OCI-LY7 (cell line): ENCODE measurements at regions not wholly inside any gene's neighbourhood (a gene's known extent, or its start where the extent isn't known, plus 50 kb on each side); places are given as distances from the start of the nearest gene placed in this dataset.
A peak's percentile ranks its signal among the peaks of the same experiment; 100 is the strongest.
"Not testable (repeated sequence)": the region's sequence is repeated elsewhere in the genome, so short reads cannot be mapped to it uniquely, and the experiment has no call there.

Experiments
- BruUV-seq: library from RNA; stranded (reverse); fragments of 400-500 nt; replicated peaks from 2 replicates; lab custom pipeline; 2021; lab: Mats Ljungman, UMichigan
- CTCF ChIA-PET: fragments of 300-600 bp; sonication (Branson Sonifier 250); formaldehyde crosslinking; loops from one replicate; lab custom pipeline; 2022; ENCODE audit warnings: antibody characterized with exemption; ENCODE audit not compliant: unreplicated experiment; lab: Charles Lee
- POLR2A ChIA-PET: fragments of 300-600 bp; sonication (Branson Sonifier 250); formaldehyde crosslinking; loops from one replicate; lab custom pipeline; 2022; ENCODE audit warnings: antibody characterized with exemption; lab: Charles Lee
- DNase-seq: peaks from one replicate; pipeline ENCODE4 v3.0.0-alpha.2; 2015; ENCODE audit warnings: low spot score
- H2AFZ ChIP-seq: fragments of 200-600 bp; sonication (generic), shearing (Covaris generic); 2 replicates; pipeline ENCODE4 v1.6.1; 2014; ENCODE audit warnings: mild to moderate bottlenecking, antibody characterized with exemption, low read length, moderate library complexity
- H3K27ac ChIP-seq: fragments of 200-600 bp; sonication (generic); 2 replicates; pipeline ENCODE4 v1.5.1; 2014; ENCODE audit warnings: mixed run types, low read depth, mild to moderate bottlenecking, moderate library complexity, low read length, inconsistent platforms; ENCODE audit not compliant: poor library complexity, severe bottlenecking
- H3K36me3 ChIP-seq: fragments of 200-600 bp; sonication (generic); 2 replicates; pipeline ENCODE4 v1.6.1; 2014; ENCODE audit warnings: mild to moderate bottlenecking, antibody characterized with exemption, low read length, moderate library complexity, mixed read lengths; ENCODE audit not compliant: insufficient read depth
- H3K4me1 ChIP-seq: fragments of 200-600 bp; sonication (generic); 2 replicates; pipeline ENCODE4 v1.5.1; 2014; ENCODE audit warnings: mild to moderate bottlenecking, low read length; ENCODE audit not compliant: insufficient read depth, poor library complexity, severe bottlenecking
- H3K4me2 ChIP-seq: fragments of 200-600 bp; sonication (generic); 2 replicates; pipeline ENCODE4 v1.6.1; 2014; ENCODE audit warnings: mild to moderate bottlenecking, low read length
- H3K4me3 ChIP-seq: fragments of 200-600 bp; sonication (generic); 2 replicates; pipeline ENCODE4 v1.5.1; 2014; ENCODE audit warnings: mild to moderate bottlenecking, low read depth, low read length; ENCODE audit not compliant: poor library complexity, severe bottlenecking
- H3K79me2 ChIP-seq: fragments of 200-600 bp; sonication (generic); 2 replicates; pipeline ENCODE4 v1.6.1; 2016; ENCODE audit warnings: low read depth, mild to moderate bottlenecking, low read length, moderate library complexity, mixed read lengths; ENCODE audit not compliant: insufficient read depth
- H3K9me2 ChIP-seq: fragments of 200-600 bp; sonication (generic); 2 replicates; pipeline ENCODE4 v1.6.1; 2016; ENCODE audit warnings: mild to moderate bottlenecking, low read length, mixed read lengths; ENCODE audit not compliant: insufficient read depth
- H3K9me3 ChIP-seq: fragments of 200-600 bp; sonication (generic); 2 replicates; pipeline ENCODE4 v1.6.1; 2014; ENCODE audit warnings: mild to moderate bottlenecking, mixed run types, low read length, mixed read lengths
- H4K20me1 ChIP-seq: fragments of 200-600 bp; sonication (generic); 2 replicates; pipeline ENCODE4 v1.6.1; 2014; ENCODE audit warnings: mild to moderate bottlenecking, antibody characterized with exemption, low read length, moderate library complexity, mixed read lengths; ENCODE audit not compliant: insufficient read depth
- EZH2phosphoT487 ChIP-seq: fragments of 200-600 bp; sonication (generic); IDR thresholded peaks from 2 replicates; pipeline ENCODE4 v1.6.1; 2018; ENCODE audit warnings: low read depth, borderline replicate concordance, mild to moderate bottlenecking, mixed run types, antibody characterized with exemption, low read length, moderate library complexity, mixed read lengths
- intact Hi-C: fragments of 100-400 bp; cut with micrococcal nuclease; formaldehyde crosslinking; loops from one replicate; pipeline ENCODE4 v1.10.0; 2022; ENCODE audit not compliant: unreplicated experiment
- TF ChIP-seq, protein P1 (sequence below): fragments of 200-600 bp; sonication (generic); conservative IDR thresholded peaks from 2 replicates; pipeline ENCODE4 v1.5.1; 2014; ENCODE audit warnings: mild to moderate bottlenecking, antibody characterized with exemption, low read length, moderate library complexity, mixed read lengths

DNA sequence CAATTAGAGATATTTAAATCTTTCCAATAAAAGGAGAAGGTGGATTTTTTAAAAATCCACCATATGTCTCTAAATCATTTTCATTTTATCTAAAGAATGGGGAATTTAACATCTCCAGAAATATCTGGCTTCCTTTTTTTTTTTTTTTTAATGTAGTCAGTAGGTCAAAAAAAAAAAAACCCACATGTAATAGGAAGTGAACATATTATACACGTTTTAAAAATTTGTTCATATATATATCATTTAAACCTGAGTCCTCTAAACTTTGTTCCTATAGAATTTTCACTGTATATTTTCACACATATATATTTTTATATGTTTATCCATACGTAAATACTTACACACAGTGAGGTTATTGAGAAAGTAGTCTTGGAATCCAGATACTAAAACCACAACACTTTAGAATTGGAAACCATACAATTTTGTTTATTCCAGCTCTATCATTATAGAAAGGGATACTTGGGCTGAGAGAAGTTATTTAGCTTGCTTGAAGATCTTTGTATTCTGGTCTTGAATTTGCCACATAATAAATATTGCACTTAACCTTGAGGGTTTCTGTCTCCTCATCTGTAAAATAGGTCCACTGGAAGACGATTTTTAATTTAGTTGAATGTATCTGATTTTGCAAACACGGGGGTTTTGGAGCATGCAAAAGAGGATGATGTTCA lies 62.1 kb upstream of the ZNF217 start:
- ChIA-PET CTCF (no interaction called here), POLR2A (interaction anchor here (0.6 to 1.1 kb wide), 6 partner anchors 13 to 274 kb away, joined by 3 to 5 read pairs (median 4); no protein-coding TSS in a partner anchor)
- Histone ChIP-seq H3K79me2 (no peaks in the 10 kb centered on the region), H3K36me3 (no peaks in the 10 kb centered on the region), H3K9me2 (no peaks in the 10 kb centered on the region), H3K4me3 (peak overlapping the region; percentile 42), H3K27ac (peak overlapping the region; percentile 39), H3K4me2 (peak overlapping the region; percentile 54), H3K4me1 (peaks cover 85% of the 10 kb centered on the region), H4K20me1 (no peaks in the 10 kb centered on the region), H3K9me3 (no peaks in the 10 kb centered on the region), H2AFZ (peak overlapping the region; percentile 91)
- BruUV-seq = no TSS peak
- no peak for DNase-seq
- TF ChIP-seq EZH2phosphoT487 = no peak
- TF ChIP-seq, protein P1, sequence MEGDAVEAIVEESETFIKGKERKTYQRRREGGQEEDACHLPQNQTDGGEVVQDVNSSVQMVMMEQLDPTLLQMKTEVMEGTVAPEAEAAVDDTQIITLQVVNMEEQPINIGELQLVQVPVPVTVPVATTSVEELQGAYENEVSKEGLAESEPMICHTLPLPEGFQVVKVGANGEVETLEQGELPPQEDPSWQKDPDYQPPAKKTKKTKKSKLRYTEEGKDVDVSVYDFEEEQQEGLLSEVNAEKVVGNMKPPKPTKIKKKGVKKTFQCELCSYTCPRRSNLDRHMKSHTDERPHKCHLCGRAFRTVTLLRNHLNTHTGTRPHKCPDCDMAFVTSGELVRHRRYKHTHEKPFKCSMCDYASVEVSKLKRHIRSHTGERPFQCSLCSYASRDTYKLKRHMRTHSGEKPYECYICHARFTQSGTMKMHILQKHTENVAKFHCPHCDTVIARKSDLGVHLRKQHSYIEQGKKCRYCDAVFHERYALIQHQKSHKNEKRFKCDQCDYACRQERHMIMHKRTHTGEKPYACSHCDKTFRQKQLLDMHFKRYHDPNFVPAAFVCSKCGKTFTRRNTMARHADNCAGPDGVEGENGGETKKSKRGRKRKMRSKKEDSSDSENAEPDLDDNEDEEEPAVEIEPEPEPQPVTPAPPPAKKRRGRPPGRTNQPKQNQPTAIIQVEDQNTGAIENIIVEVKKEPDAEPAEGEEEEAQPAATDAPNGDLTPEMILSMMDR = no peak
- intact Hi-C loops = no loop called here

DNA sequence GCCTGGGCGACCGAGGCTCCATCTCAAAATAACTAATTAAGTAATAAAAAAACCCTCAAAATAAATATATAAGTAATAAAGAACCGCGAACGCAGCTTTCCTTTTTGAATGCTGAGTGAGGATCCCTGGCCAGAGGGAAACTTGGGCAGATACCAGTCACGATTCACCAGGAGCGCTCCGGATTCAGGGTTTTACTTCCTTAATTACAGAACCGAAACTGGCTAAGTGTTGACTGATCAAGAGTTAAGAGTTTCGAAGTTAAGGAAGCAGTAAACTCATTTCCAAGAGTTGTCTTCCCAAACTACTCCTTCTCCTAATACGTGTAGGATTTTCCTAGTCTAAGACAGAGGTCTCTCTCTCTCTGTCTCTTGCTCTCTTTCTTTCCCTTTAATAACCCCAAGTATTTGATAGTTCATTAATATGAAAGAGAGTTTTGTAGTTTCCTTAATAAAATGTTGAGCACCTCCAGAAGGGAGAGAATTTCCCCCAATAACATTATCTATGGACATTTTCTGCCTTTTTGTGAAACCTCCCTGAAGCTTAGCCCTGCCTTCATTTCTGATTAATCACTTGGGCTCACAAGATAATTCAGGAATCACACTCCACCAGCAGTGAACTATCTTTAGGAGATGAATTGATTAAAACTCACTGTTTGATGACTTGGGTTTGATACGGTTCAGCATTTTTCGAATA lies 61.4 kb upstream of the ZNF217 start:
- no peaks in the 10 kb centered on the region for H3K9me2 ChIP-seq
- peak overlapping the region; percentile 91 for H2AFZ ChIP-seq
- intact Hi-C loops = loop anchor here (5.0 kb wide), 1 partner anchor 177 kb away; no protein-coding TSS in a partner anchor
- H3K4me2 ChIP-seq = peak overlapping the region; percentile 54
- H3K9me3 ChIP-seq = no peaks in the 10 kb centered on the region
- peaks cover 78% of the 10 kb centered on the region for H3K4me1 ChIP-seq
- no peaks in the 10 kb centered on the region for H3K79me2 ChIP-seq
- no TSS peak for BruUV-seq
- peak; percentile 50 for DNase-seq
- H4K20me1 ChIP-seq = no peaks in the 10 kb centered on the region
- peak overlapping the region; percentile 42 for H3K4me3 ChIP-seq
- no peaks in the 10 kb centered on the region for H3K36me3 ChIP-seq
- H3K27ac ChIP-seq = peak overlapping the region; percentile 39
- ChIA-PET CTCF (no interaction called here), POLR2A (interaction anchor here (0.5 to 1.0 kb wide), 5 partner anchors 14 to 74 kb away, joined by 3 to 5 read pairs (median 3); no protein-coding TSS in a partner anchor)
- TF ChIP-seq, protein P1 = no peak
- no peak for TF ChIP-seq EZH2phosphoT487

DNA sequence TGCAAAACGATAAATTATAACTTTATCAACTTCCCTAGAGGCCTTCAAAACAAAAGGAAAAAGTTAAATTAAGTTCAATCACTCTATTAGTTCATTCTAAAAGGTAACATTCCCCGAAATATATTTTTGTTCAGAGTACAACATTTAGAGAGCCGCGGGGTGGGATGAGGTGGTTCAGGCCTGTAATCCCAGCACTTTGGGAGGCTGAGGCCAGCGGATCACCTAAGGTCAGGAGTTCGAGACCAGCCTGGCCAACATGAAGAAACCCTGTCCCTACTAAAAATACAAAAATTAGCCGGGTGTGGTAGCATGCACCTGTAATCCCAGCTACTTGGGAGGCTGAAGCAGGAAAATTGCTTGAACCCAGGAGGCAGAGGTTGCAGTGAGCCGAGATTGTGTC lies 60.9 kb upstream of the ZNF217 start:
- DNase-seq, H4K20me1 ChIP-seq, H3K9me2 ChIP-seq, H3K79me2 ChIP-seq, H2AFZ ChIP-seq, BruUV-seq, H3K36me3 ChIP-seq, CTCF ChIA-PET, H3K9me3 ChIP-seq: not testable (repeated sequence)
- Histone ChIP-seq H3K4me2 (peak overlapping the region; percentile 54), H3K27ac (peak overlapping the region; percentile 39), H3K4me1 (peaks cover 73% of the 10 kb centered on the region), H3K4me3 (peak overlapping the region; percentile 42)
- POLR2A ChIA-PET = interaction anchor here (0.5 to 1.0 kb wide), 4 partner anchors 15 to 75 kb away, joined by 3 to 4 read pairs (median 3); no protein-coding TSS in a partner anchor
- intact Hi-C loops = loop anchor here (5.0 kb wide), 1 partner anchor 178 kb away; no protein-coding TSS in a partner anchor
